ENCODE measurements at regions not wholly inside any gene's neighbourhood (a gene's known extent, or its start where the extent isn't known, plus 50 kb on each side); places are given as distances from the start of the nearest gene placed in this dataset.

DNA sequence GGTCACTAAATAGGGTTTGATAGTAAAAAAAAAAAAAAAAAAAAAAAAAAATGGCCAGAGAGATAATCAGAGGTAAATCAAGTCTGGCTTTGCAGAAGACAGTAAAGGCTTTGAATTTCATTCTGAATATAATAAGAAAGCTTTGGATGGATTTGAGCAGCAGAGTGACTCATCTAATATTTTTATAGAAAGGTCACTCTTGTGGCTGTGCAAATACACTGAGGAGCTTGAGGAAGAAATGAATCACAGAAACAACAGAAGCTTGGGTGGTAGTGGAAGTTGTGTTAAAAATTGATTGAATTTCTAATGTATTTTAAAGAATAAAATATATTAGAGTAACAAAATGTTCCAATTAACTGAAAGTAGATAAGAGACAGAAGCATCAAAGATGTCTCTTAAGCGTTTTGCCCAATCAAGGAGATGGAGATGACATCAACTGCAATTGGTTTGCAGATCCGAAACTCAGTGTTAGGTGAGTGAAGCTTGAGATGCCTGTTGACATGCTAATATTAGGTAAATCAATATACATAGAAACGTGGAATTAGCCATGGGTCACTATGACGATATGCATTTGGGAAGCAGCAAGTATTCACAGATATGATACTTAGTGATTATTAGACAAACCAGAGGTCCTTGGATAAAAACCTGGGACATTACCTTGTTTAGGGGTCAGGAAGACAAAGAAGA lies 280.5 kb downstream of the GPM6A start:
- TF ChIP-seq, protein P1, sequence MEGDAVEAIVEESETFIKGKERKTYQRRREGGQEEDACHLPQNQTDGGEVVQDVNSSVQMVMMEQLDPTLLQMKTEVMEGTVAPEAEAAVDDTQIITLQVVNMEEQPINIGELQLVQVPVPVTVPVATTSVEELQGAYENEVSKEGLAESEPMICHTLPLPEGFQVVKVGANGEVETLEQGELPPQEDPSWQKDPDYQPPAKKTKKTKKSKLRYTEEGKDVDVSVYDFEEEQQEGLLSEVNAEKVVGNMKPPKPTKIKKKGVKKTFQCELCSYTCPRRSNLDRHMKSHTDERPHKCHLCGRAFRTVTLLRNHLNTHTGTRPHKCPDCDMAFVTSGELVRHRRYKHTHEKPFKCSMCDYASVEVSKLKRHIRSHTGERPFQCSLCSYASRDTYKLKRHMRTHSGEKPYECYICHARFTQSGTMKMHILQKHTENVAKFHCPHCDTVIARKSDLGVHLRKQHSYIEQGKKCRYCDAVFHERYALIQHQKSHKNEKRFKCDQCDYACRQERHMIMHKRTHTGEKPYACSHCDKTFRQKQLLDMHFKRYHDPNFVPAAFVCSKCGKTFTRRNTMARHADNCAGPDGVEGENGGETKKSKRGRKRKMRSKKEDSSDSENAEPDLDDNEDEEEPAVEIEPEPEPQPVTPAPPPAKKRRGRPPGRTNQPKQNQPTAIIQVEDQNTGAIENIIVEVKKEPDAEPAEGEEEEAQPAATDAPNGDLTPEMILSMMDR (IDR thresholded peaks at IDR 0.05; ENCODE audit: insufficient read depth, low read depth, low read length) = no peak
- no peak for TF ChIP-seq EZH2 (IDR thresholded peaks at IDR 0.05; ENCODE audit: insufficient read depth, low read length)
